ENCODE measurements at regions not wholly inside any gene's neighbourhood (a gene's known extent, or its start where the extent isn't known, plus 50 kb on each side); places are given as distances from the start of the nearest gene placed in this dataset.

GRCh38 chr5:124839371-124839998 lies 93.0 kb upstream of the ZNF608 start:
- DNase-seq (ENCODE audit: low read depth): no peak

- no peak for DNase-seq (ENCODE audit: low read depth)
Observed at GRCh38 chr5:124841829-124842712, 95.6 kb upstream of the ZNF608 start.

- DNase-seq (ENCODE audit: low read depth): no peak
Observed at GRCh38 chr5:124842725-124843595, 96.5 kb upstream of the ZNF608 start.

GRCh38 chr5:124843596-124843899 lies 97.1 kb upstream of the ZNF608 start:
- no peak for DNase-seq (ENCODE audit: low read depth)

GRCh38 chr5:124844371-124844920 lies 98.0 kb upstream of the ZNF608 start:
- DNase-seq (ENCODE audit: low read depth): no peak

- no peak for DNase-seq (ENCODE audit: low read depth)
Observed at GRCh38 chr5:124847907-124848306, 101.5 kb upstream of the ZNF608 start.

- no peak for DNase-seq (ENCODE audit: low read depth)
Observed at GRCh38 chr5:124849774-124850173, 103.3 kb upstream of the ZNF608 start.

- no peak for DNase-seq (ENCODE audit: low read depth)
Observed at GRCh38 chr5:124856726-124857125, 110.3 kb upstream of the ZNF608 start.

- DNase-seq (ENCODE audit: low read depth): no peak
Observed at GRCh38 chr5:124858612-124859011, 112.2 kb upstream of the ZNF608 start.

GRCh38 chr5:124859027-124859426 lies 112.6 kb upstream of the ZNF608 start:
- DNase-seq (ENCODE audit: low read depth): no peak

- DNase-seq (ENCODE audit: low read depth): no peak
Observed at GRCh38 chr5:124859556-124860290, 113.3 kb upstream of the ZNF608 start.

- no peak for DNase-seq (ENCODE audit: low read depth)
Observed at GRCh38 chr5:124860291-124860655, 113.8 kb upstream of the ZNF608 start.

GRCh38 chr5:124865066-124865465 lies 118.6 kb upstream of the ZNF608 start:
- no peak for DNase-seq (ENCODE audit: low read depth)

GRCh38 chr5:124865603-124866354 lies 119.3 kb upstream of the ZNF608 start:
- DNase-seq (ENCODE audit: low read depth): no peak

GRCh38 chr5:124866355-124867136 lies 120.1 kb upstream of the ZNF608 start:
- DNase-seq (ENCODE audit: low read depth): no peak

- no peak for DNase-seq (ENCODE audit: low read depth)
Observed at GRCh38 chr5:124867137-124867704, 120.8 kb upstream of the ZNF608 start.

- DNase-seq (ENCODE audit: low read depth): no peak
Observed at GRCh38 chr5:124868676-124869075, 122.2 kb upstream of the ZNF608 start.

GRCh38 chr5:124869426-124870033 lies 123.1 kb upstream of the ZNF608 start:
- DNase-seq (ENCODE audit: low read depth): no peak

- no peak for DNase-seq (ENCODE audit: low read depth)
Observed at GRCh38 chr5:124870070-124870469, 123.6 kb upstream of the ZNF608 start.

Measured in activated T-helper 9 cell treated with anti-CD3 and anti-CD28 coated beads, Interleukin-2, amount 50 U/mL, for 16 hours (primary cell).